HCT116 (cell line): ENCODE measurements at regions not wholly inside any gene's neighbourhood (a gene's known extent, or its start where the extent isn't known, plus 50 kb on each side); places are given as distances from the start of the nearest gene placed in this dataset.

ENCODE experiments used
- ATAC-seq: fragments of 200-7000 bp; cut with Tn5 transposase; 2 replicates; pipeline ENCODE4 v1.9.1; 2020; ENCODE audit warnings: mild to moderate bottlenecking, moderate library complexity
- BruUV-seq: library from RNA; stranded (reverse); fragments of 400-500 nt; replicated peaks from 2 replicates; lab custom pipeline; 2021; lab: Mats Ljungman, UMichigan
- CTCF ChIA-PET: fragments of 300-600 bp; sonication (Branson Sonifier 250); formaldehyde crosslinking; loops from one replicate; lab custom pipeline; 2021; ENCODE audit warnings: antibody characterized with exemption; lab: Charles Lee
- POLR2A ChIA-PET: fragments of 300-600, 350-600 bp; sonication (Branson Sonifier 250); formaldehyde crosslinking; loops from one replicate; lab custom pipeline; 2021; ENCODE audit warnings: antibody characterized with exemption; lab: Charles Lee
- RAD21 ChIA-PET, 2 experiments: fragments of 300-600 bp; sonication (Branson Sonifier 250); formaldehyde crosslinking; loops; one replicate each; lab custom pipeline; 2023; ENCODE audit warnings: low total read pairs in 2 of 2; ENCODE audit not compliant: uncharacterized antibody in 2 of 2, unreplicated experiment in 2 of 2, low non-redundant PET in 1 of 2; lab: Charles Lee
- DNase-seq: peaks from one replicate; pipeline ENCODE4 v3.0.0-alpha.2; 2010; ENCODE audit warnings: low read depth, low spot score
- H2AFZ ChIP-seq: fragments of 200-600 bp; shearing (Covaris generic), sonication (generic); 2 replicates; pipeline ENCODE4 v1.6.1; 2017; ENCODE audit warnings: low read depth, mixed run types, mixed read lengths, antibody characterized with exemption, low read length; ENCODE audit not compliant: poor library complexity, severe bottlenecking
- H3K27ac ChIP-seq: 2 replicates; pipeline ENCODE4 v1.5.1; 2012; ENCODE audit warnings: low read depth, low read length
- H3K27me3 ChIP-seq: fragments of 200-600 bp; sonication (generic); 2 replicates; pipeline ENCODE4 v1.6.1; 2016; ENCODE audit warnings: mixed run types, low read length, mixed read lengths; ENCODE audit not compliant: insufficient read depth
- H3K36me3 ChIP-seq, 2 experiments: fragments of 200-500 bp in 1 of 2; fragments of 200-600 bp in 1 of 2; sonication (Bioruptor generic) in 1 of 2; sonication (generic) in 1 of 2; 2 replicates each; pipeline versions ENCODE4 v1.5.1 to v1.6.1; 2014 to 2016; ENCODE audit warnings: low read length in 2 of 2, inconsistent platforms in 1 of 2, mixed read lengths in 1 of 2, mixed run types in 1 of 2; ENCODE audit not compliant: insufficient read depth in 2 of 2, control insufficient read depth in 1 of 2
- H3K4me1 ChIP-seq, 2 experiments: fragments of 200-600 bp in 1 of 2; sonication (generic) in 1 of 2; 2 replicates each; pipeline versions ENCODE4 v1.5.1 to v1.6.1; 2012 to 2017; ENCODE audit warnings: low read length in 2 of 2, inconsistent platforms in 1 of 2, mild to moderate bottlenecking in 1 of 2, mixed read lengths in 1 of 2, mixed run types in 1 of 2, moderate library complexity in 1 of 2; ENCODE audit not compliant: insufficient read depth in 2 of 2, control insufficient read depth in 1 of 2
- H3K4me2 ChIP-seq: fragments of 200-600 bp; sonication (generic); 2 replicates; pipeline ENCODE4 v1.6.1; 2017; ENCODE audit warnings: mixed run types, low read length, mixed read lengths
- H3K4me3 ChIP-seq, 2 experiments: fragments of 200-600 bp in 1 of 2; sonication (generic) in 1 of 2; replicated peaks in 1 of 2; 2 replicates each; pipeline ENCODE4 v1.5.1; 2011 to 2016; ENCODE audit warnings: low read length in 2 of 2, control low read depth in 1 of 2, low read depth in 1 of 2, mild to moderate bottlenecking in 1 of 2, mixed read lengths in 1 of 2, mixed run types in 1 of 2
- H3K79me2 ChIP-seq: fragments of 200-600 bp; sonication (generic); 2 replicates; pipeline ENCODE4 v1.6.1; 2017; ENCODE audit warnings: mild to moderate bottlenecking, mixed run types, low read length, moderate library complexity, mixed read lengths; ENCODE audit not compliant: insufficient read depth
- H3K9ac ChIP-seq: fragments of 200-600 bp; sonication (generic); 2 replicates; pipeline ENCODE4 v1.6.1; 2016; ENCODE audit warnings: low read length, mixed read lengths
- H3K9me2 ChIP-seq: fragments of 200-600 bp; sonication (generic), shearing (Covaris generic); 2 replicates; pipeline ENCODE4 v1.6.1; 2017; ENCODE audit warnings: mixed run types, mild to moderate bottlenecking, moderate library complexity; ENCODE audit not compliant: insufficient read depth
- H3K9me3 ChIP-seq, 2 experiments: fragments of 200-500 bp in 1 of 2; fragments of 200-600 bp in 1 of 2; sonication (Bioruptor generic) in 1 of 2; sonication (generic) in 1 of 2; 2 replicates each; pipeline ENCODE4 v1.6.1; 2014 to 2017; ENCODE audit warnings: low read length in 2 of 2, mixed read lengths in 2 of 2, inconsistent platforms in 1 of 2, low read depth in 1 of 2, mild to moderate bottlenecking in 1 of 2, mixed run types in 1 of 2, moderate library complexity in 1 of 2; ENCODE audit not compliant: control insufficient read depth in 1 of 2, insufficient read depth in 1 of 2
- H4K20me1 ChIP-seq: fragments of 200-600 bp; sonication (generic), shearing (Covaris generic); 2 replicates; pipeline ENCODE4 v1.6.1; 2017; ENCODE audit warnings: mixed run types, mild to moderate bottlenecking, moderate library complexity; ENCODE audit not compliant: insufficient read depth
- CBX3 ChIP-seq: IDR thresholded peaks from 2 replicates; pipeline ENCODE4 v1.6.1; 2012; ENCODE audit warnings: low read depth
- CEBPB ChIP-seq: IDR thresholded peaks from 2 replicates; pipeline ENCODE4 v1.6.1; 2012; ENCODE audit warnings: low read depth
- ELF1 ChIP-seq: IDR thresholded peaks from 2 replicates; pipeline ENCODE4 v1.6.1; 2012; ENCODE audit warnings: low read depth, borderline replicate concordance
- EZH2 ChIP-seq: fragments of 200-600 bp; sonication (generic); IDR thresholded peaks from 2 replicates; pipeline ENCODE4 v1.6.1; 2017; ENCODE audit warnings: antibody characterized with exemption, mixed run types
- POLR2A ChIP-seq: IDR thresholded peaks from 2 replicates; pipeline ENCODE4 v1.7.0; 2011; ENCODE audit warnings: borderline replicate concordance; ENCODE audit not compliant: insufficient read depth, insufficient read length; ENCODE audit errors: extremely low read depth
- SIN3A ChIP-seq: IDR thresholded peaks from 2 replicates; pipeline ENCODE4 v1.6.1; 2012; ENCODE audit warnings: low read depth
- TCF7L2 ChIP-seq: IDR thresholded peaks from 2 replicates; pipeline ENCODE4 v1.7.0; 2011; ENCODE audit warnings: borderline replicate concordance, inconsistent platforms; ENCODE audit not compliant: insufficient read depth, insufficient read length; ENCODE audit errors: extremely low read depth
- YY1 ChIP-seq: IDR thresholded peaks from 2 replicates; pipeline ENCODE4 v1.6.1; 2011; ENCODE audit warnings: low read length, low read depth, moderate library complexity, mild to moderate bottlenecking; ENCODE audit not compliant: insufficient replicate concordance; ENCODE audit errors: extremely low read depth
- intact Hi-C: fragments of 100-400 bp; cut with micrococcal nuclease; formaldehyde crosslinking; loops from 2 replicates; pipeline ENCODE4 v1.10.0; 2022
- TF ChIP-seq, protein P1 (sequence below): IDR thresholded peaks from 2 replicates; pipeline ENCODE4 v1.6.1; 2011; ENCODE audit warnings: mild to moderate bottlenecking, low read length, moderate library complexity; ENCODE audit not compliant: insufficient replicate concordance; ENCODE audit errors: extremely low read depth
- TF ChIP-seq, protein P2 (sequence below): IDR thresholded peaks from 2 replicates; pipeline ENCODE4 v1.6.1; 2012; ENCODE audit warnings: low read depth
- TF ChIP-seq, protein P3 (sequence below): IDR thresholded peaks from 2 replicates; pipeline ENCODE4 v1.6.1; 2012

GRCh38 chr10:55368467-55368866, 567.4 kb upstream of the PCDH15 start:
- Histone ChIP-seq H3K4me3 (no peak overlapping the region), H3K4me2 (no peak overlapping the region), H2AFZ (no peak overlapping the region), H3K27me3 (no peaks in the 10 kb centered on the region), H3K36me3 (no peaks in the 10 kb centered on the region), H3K9ac (no peak overlapping the region), H3K9me2 (no peaks in the 10 kb centered on the region), H4K20me1 (no peaks in the 10 kb centered on the region), H3K79me2 (no peaks in the 10 kb centered on the region), H3K27ac (no peak overlapping the region), H3K9me3 (peaks cover 5 to 20% of the 10 kb centered on the region in 2 experiments; a peak in 3 of 4 replicates), H3K4me1 (no peaks in the 10 kb centered on the region)
- intact Hi-C loops: no loop called here
- BruUV-seq: no TSS peak
- TF ChIP-seq, protein P1, sequence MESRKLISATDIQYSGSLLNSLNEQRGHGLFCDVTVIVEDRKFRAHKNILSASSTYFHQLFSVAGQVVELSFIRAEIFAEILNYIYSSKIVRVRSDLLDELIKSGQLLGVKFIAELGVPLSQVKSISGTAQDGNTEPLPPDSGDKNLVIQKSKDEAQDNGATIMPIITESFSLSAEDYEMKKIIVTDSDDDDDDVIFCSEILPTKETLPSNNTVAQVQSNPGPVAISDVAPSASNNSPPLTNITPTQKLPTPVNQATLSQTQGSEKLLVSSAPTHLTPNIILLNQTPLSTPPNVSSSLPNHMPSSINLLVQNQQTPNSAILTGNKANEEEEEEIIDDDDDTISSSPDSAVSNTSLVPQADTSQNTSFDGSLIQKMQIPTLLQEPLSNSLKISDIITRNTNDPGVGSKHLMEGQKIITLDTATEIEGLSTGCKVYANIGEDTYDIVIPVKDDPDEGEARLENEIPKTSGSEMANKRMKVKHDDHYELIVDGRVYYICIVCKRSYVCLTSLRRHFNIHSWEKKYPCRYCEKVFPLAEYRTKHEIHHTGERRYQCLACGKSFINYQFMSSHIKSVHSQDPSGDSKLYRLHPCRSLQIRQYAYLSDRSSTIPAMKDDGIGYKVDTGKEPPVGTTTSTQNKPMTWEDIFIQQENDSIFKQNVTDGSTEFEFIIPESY: no peak
- TF ChIP-seq, protein P2, sequence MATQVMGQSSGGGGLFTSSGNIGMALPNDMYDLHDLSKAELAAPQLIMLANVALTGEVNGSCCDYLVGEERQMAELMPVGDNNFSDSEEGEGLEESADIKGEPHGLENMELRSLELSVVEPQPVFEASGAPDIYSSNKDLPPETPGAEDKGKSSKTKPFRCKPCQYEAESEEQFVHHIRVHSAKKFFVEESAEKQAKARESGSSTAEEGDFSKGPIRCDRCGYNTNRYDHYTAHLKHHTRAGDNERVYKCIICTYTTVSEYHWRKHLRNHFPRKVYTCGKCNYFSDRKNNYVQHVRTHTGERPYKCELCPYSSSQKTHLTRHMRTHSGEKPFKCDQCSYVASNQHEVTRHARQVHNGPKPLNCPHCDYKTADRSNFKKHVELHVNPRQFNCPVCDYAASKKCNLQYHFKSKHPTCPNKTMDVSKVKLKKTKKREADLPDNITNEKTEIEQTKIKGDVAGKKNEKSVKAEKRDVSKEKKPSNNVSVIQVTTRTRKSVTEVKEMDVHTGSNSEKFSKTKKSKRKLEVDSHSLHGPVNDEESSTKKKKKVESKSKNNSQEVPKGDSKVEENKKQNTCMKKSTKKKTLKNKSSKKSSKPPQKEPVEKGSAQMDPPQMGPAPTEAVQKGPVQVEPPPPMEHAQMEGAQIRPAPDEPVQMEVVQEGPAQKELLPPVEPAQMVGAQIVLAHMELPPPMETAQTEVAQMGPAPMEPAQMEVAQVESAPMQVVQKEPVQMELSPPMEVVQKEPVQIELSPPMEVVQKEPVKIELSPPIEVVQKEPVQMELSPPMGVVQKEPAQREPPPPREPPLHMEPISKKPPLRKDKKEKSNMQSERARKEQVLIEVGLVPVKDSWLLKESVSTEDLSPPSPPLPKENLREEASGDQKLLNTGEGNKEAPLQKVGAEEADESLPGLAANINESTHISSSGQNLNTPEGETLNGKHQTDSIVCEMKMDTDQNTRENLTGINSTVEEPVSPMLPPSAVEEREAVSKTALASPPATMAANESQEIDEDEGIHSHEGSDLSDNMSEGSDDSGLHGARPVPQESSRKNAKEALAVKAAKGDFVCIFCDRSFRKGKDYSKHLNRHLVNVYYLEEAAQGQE: no peak
- TF ChIP-seq CBX3: no peak
- TF ChIP-seq CEBPB: no peak
- no peak for TF ChIP-seq SIN3A
- no peak for TF ChIP-seq ELF1
- no peak for TF ChIP-seq TCF7L2
- TF ChIP-seq POLR2A: no peak
- TF ChIP-seq YY1: no peak
- TF ChIP-seq, protein P3, sequence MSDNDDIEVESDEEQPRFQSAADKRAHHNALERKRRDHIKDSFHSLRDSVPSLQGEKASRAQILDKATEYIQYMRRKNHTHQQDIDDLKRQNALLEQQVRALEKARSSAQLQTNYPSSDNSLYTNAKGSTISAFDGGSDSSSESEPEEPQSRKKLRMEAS: no peak
- TF ChIP-seq EZH2: no peak
- no peak for DNase-seq
- ChIA-PET RAD21 (no interaction called here), POLR2A (no interaction called here), CTCF (no interaction called here)
- no peak for ATAC-seq
